A673 (cell line): ENCODE measurements at regions not wholly inside any gene's neighbourhood (a gene's known extent, or its start where the extent isn't known, plus 50 kb on each side); places are given as distances from the start of the nearest gene placed in this dataset.

ENCODE experiments used
- EZH2 ChIP-seq: fragments of 200-600 bp; sonication (generic); IDR thresholded peaks from 2 replicates; pipeline ENCODE4 v1.6.1; 2017; ENCODE audit warnings: borderline replicate concordance, low read depth, mild to moderate bottlenecking, mixed read lengths, antibody characterized with exemption, low read length; ENCODE audit not compliant: poor library complexity, severe bottlenecking
- TF ChIP-seq, protein P1 (sequence below): fragments of 300-800, 200-600 bp; sonication (generic); conservative IDR thresholded peaks from 2 replicates; pipeline ENCODE4 v1.5.1; 2017; ENCODE audit warnings: low read depth, mild to moderate bottlenecking, antibody characterized with exemption, low read length, moderate library complexity, mixed read lengths

DNA sequence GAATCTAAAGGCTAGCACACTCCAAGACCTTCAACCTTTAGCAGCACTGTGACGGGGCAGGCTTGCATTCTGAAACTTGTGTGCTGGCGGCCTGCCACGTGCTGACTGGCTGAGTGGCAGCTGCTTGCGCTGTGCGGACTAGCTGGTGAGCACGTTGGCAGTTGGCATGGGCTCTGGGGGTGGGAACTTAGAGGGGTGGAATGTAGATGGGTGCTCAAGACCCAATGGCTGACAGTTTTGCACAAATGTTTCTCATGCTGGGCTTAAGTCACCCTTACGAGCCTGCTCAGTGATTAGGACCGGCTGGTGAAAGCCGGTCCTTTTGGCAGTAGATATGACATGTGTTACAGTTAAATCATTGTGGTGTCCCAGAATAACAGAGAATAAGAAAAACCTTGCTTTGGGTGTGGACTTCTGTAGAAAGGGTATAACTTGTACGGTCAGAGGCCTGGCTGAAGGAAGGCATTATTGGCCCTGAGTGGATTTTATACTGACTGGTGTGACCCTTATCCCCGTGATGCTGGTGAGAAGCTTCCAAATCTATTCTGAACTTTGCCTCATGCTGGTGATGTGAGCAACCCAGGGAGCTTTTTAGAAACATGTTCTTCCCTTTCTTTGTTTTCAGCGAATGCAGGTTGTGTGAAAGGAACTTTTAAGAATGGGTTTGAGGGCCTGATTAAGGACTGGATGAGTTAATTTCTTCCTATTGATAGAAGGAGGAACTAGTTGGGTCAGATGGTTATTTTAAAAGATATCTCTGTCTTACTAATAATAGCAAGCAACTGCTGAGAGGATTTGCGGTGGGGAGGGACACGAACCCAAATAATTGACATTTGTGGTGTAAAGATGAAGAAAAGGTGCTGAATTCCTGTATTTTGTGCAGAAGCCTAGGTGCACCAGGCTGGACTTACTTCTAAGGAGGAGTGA is 107.4 kb upstream of the SLC4A4 start:
- TF ChIP-seq, protein P1, sequence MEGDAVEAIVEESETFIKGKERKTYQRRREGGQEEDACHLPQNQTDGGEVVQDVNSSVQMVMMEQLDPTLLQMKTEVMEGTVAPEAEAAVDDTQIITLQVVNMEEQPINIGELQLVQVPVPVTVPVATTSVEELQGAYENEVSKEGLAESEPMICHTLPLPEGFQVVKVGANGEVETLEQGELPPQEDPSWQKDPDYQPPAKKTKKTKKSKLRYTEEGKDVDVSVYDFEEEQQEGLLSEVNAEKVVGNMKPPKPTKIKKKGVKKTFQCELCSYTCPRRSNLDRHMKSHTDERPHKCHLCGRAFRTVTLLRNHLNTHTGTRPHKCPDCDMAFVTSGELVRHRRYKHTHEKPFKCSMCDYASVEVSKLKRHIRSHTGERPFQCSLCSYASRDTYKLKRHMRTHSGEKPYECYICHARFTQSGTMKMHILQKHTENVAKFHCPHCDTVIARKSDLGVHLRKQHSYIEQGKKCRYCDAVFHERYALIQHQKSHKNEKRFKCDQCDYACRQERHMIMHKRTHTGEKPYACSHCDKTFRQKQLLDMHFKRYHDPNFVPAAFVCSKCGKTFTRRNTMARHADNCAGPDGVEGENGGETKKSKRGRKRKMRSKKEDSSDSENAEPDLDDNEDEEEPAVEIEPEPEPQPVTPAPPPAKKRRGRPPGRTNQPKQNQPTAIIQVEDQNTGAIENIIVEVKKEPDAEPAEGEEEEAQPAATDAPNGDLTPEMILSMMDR: no peak
- TF ChIP-seq EZH2: no peak
